Mesenchymal stem cell (in vitro differentiated cells and primary cell): ENCODE measurements at regions not wholly inside any gene's neighbourhood (a gene's known extent, or its start where the extent isn't known, plus 50 kb on each side); places are given as distances from the start of the nearest gene placed in this dataset.

Experiments used
- DNase-seq: peaks from one replicate; pipeline ENCODE4 v3.0.0-alpha.2; 2013
- H2AFZ ChIP-seq: one replicate; pipeline ENCODE4 v1.6.1; 2013; ENCODE audit warnings: low read depth, mild to moderate bottlenecking, control low read depth, inconsistent platforms, low read length, moderate library complexity
- H2AK5ac ChIP-seq: 2 replicates; pipeline ENCODE4 v1.6.1; 2013; ENCODE audit warnings: low read length, moderate library complexity, mild to moderate bottlenecking, inconsistent platforms; ENCODE audit not compliant: severe bottlenecking
- H2BK120ac ChIP-seq: one replicate; pipeline ENCODE4 v1.6.1; 2013; ENCODE audit warnings: low read depth, mild to moderate bottlenecking, inconsistent platforms, low read length, moderate library complexity
- H2BK12ac ChIP-seq, 2 experiments: one replicate each; pipeline ENCODE4 v1.6.1; 2013; ENCODE audit warnings: inconsistent platforms in 2 of 2, low read length in 2 of 2, mild to moderate bottlenecking in 2 of 2, moderate library complexity in 2 of 2, control low read depth in 1 of 2
- H2BK15ac ChIP-seq: one replicate; pipeline ENCODE4 v1.6.1; 2013; ENCODE audit warnings: mild to moderate bottlenecking, low read depth, inconsistent platforms; ENCODE audit not compliant: poor library complexity, severe bottlenecking
- H2BK5ac ChIP-seq: 2 replicates; pipeline ENCODE4 v1.6.1; 2013; ENCODE audit warnings: low read depth, mild to moderate bottlenecking, low read length, control low read depth, inconsistent platforms; ENCODE audit not compliant: poor library complexity, severe bottlenecking
- H3K14ac ChIP-seq, 2 experiments: one replicate each; pipeline ENCODE4 v1.6.1; 2013; ENCODE audit warnings: inconsistent platforms in 2 of 2, low read length in 2 of 2, control low read depth in 1 of 2, mild to moderate bottlenecking in 1 of 2, moderate library complexity in 1 of 2
- H3K18ac ChIP-seq, 2 experiments: one replicate each; pipeline ENCODE4 v1.6.1; 2013; ENCODE audit warnings: inconsistent platforms in 2 of 2, low read length in 2 of 2, control low read depth in 1 of 2, low read depth in 1 of 2, mild to moderate bottlenecking in 1 of 2
- H3K23ac ChIP-seq, 2 experiments: one replicate each; pipeline ENCODE4 v1.6.1; 2013; ENCODE audit warnings: inconsistent platforms in 2 of 2, low read length in 2 of 2, mild to moderate bottlenecking in 2 of 2, moderate library complexity in 2 of 2, control low read depth in 1 of 2
- H3K27ac ChIP-seq: 2 replicates; pipeline ENCODE4 v1.5.1; 2013; ENCODE audit warnings: mild to moderate bottlenecking, moderate library complexity, low read length, control low read depth, inconsistent platforms; ENCODE audit not compliant: poor library complexity, severe bottlenecking
- H3K27me3 ChIP-seq, 2 experiments: 2 replicates each; pipeline versions ENCODE4 v1.6.1 to v1.7.0; 2013; ENCODE audit warnings: low read length in 2 of 2, mild to moderate bottlenecking in 2 of 2, moderate library complexity in 2 of 2, control low read depth in 1 of 2, inconsistent platforms in 1 of 2; ENCODE audit not compliant: control insufficient read depth in 1 of 2, insufficient read depth in 1 of 2
- H3K36me3 ChIP-seq, 2 experiments: 2 replicates each; pipeline versions ENCODE4 v1.6.1 to v1.7.0; 2013; ENCODE audit warnings: low read length in 2 of 2, control low read depth in 1 of 2, inconsistent platforms in 1 of 2, low read depth in 1 of 2, mild to moderate bottlenecking in 1 of 2; ENCODE audit not compliant: insufficient read depth in 2 of 2, control insufficient read depth in 1 of 2
- H3K4ac ChIP-seq, 2 experiments: one replicate each; pipeline ENCODE4 v1.6.1; 2013; ENCODE audit warnings: inconsistent platforms in 2 of 2, low read length in 2 of 2, mild to moderate bottlenecking in 2 of 2, moderate library complexity in 2 of 2, control low read depth in 1 of 2, low read depth in 1 of 2
- H3K4me1 ChIP-seq: 2 replicates; pipeline ENCODE4 v1.6.1; 2013; ENCODE audit warnings: low read depth, low read length, control low read depth; ENCODE audit not compliant: control insufficient read depth, insufficient read depth
- H3K4me2 ChIP-seq: 2 replicates; pipeline ENCODE4 v1.6.1; 2013; ENCODE audit warnings: low read length, mild to moderate bottlenecking, inconsistent platforms; ENCODE audit not compliant: poor library complexity, severe bottlenecking
- H3K4me3 ChIP-seq, 2 experiments: 2 replicates each; pipeline versions ENCODE4 v1.5.1 to v1.7.0; 2013; ENCODE audit warnings: low read length in 2 of 2, mild to moderate bottlenecking in 2 of 2, control low read depth in 1 of 2, low read depth in 1 of 2; ENCODE audit not compliant: insufficient read depth in 1 of 2
- H3K79me1 ChIP-seq: replicated peaks from 2 replicates; pipeline ENCODE4 v1.6.1; 2013; ENCODE audit warnings: mild to moderate bottlenecking, control low read depth, low read length, inconsistent platforms; ENCODE audit not compliant: poor library complexity, severe bottlenecking
- H3K9ac ChIP-seq: 2 replicates; pipeline ENCODE4 v1.7.0; 2013; ENCODE audit warnings: mild to moderate bottlenecking, low read length, moderate library complexity
- H3K9me3 ChIP-seq: 2 replicates; pipeline ENCODE4 v1.7.0; 2013; ENCODE audit warnings: mild to moderate bottlenecking, low read length; ENCODE audit not compliant: control insufficient read depth
- H4K8ac ChIP-seq: one replicate; pipeline ENCODE4 v1.6.1; 2013; ENCODE audit warnings: inconsistent platforms, mild to moderate bottlenecking, low read length, moderate library complexity
- H4K91ac ChIP-seq: one replicate; pipeline ENCODE4 v1.6.1; 2013; ENCODE audit warnings: mild to moderate bottlenecking, low read length, inconsistent platforms
- WGBS: methylation state at CpG from one replicate; pipeline ENCODE4 v1.1.7; 2013; ENCODE audit warnings: mixed read lengths; 5-methylcytosine and 5-hydroxymethylcytosine counted together

DNA sequence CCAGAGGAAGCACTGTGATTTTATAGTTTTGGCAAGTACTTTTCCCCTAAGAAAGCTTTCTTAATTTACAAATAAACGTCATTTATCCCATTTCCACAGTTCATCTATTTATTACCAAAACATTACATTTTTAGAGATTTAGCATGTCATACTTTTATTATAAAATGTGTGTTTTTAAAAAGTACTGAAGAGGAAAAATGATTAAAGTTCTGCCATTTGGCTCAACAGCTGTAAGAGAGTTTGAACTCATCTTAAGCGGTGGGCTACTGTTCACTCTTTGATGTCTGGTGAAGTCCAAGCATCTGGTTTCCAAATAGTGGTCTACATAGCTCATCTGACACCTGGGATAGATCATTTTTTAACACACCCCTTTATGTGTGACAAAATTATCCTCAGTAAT is 51.3 kb upstream of the TANC1 start:
- Histone ChIP-seq H2BK5ac (no peak overlapping the region), H3K9ac (no peak overlapping the region), H3K27ac (no peak overlapping the region), H3K4me3 (no peak overlapping the region), H3K4ac (no peak overlapping the region), H3K9me3 (no peaks in the 10 kb centered on the region), H3K79me1 (no peaks in the 10 kb centered on the region), H2AK5ac (no peak overlapping the region), H2BK15ac (no peak overlapping the region), H2BK120ac (no peak overlapping the region), H3K23ac (no peak overlapping the region), H4K8ac (no peak overlapping the region), H4K91ac (no peak overlapping the region), H3K4me2 (no peak overlapping the region), H2AFZ (no peak overlapping the region), H3K27me3 (no peaks in the 10 kb centered on the region), H3K36me3 (no peaks in the 10 kb centered on the region), H3K14ac (no peak overlapping the region), H3K18ac (no peak overlapping the region), H3K4me1 (peaks cover 4% of the 10 kb centered on the region), H2BK12ac (no peak overlapping the region)
- DNase-seq: no peak
- 100% methylated on average over 1 of the region's 2 CpGs for WGBS

DNA sequence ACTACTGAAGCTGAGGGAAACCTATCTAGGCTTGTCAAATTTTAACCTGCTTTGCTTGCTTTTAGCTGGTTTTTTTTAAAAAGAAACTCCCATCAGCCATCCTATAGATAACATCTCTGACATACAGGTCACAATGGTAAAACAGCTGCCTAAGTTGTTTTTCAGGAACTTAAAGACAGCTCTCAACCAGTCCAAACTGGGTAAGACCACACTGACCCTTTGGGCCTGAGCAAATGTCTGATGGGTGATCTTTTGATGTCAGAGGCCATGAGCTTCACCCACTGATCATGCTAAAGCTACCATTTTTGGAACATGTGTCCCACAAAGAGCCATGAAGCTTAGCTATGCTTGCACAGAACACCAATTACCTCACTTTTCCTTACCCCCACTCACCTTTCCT is 50.0 kb upstream of the TANC1 start:
- H4K91ac ChIP-seq: no peak overlapping the region
- H3K4me2 ChIP-seq: no peak overlapping the region
- no peak overlapping the region for H3K4me3 ChIP-seq
- H3K4ac ChIP-seq: no peak overlapping the region
- no peak overlapping the region for H3K14ac ChIP-seq
- H2BK5ac ChIP-seq: no peak overlapping the region
- H3K9me3 ChIP-seq: no peaks in the 10 kb centered on the region
- no peak overlapping the region for H3K23ac ChIP-seq
- H2BK15ac ChIP-seq: no peak overlapping the region
- no peak overlapping the region for H3K18ac ChIP-seq
- H3K4me1 ChIP-seq: peaks cover 8% of the 10 kb centered on the region
- H3K27me3 ChIP-seq: peaks cover 0 to 4% of the 10 kb centered on the region in 2 experiments
- H2AK5ac ChIP-seq: no peak overlapping the region
- no peak overlapping the region for H3K9ac ChIP-seq
- DNase-seq: no peak
- H3K27ac ChIP-seq: no peak overlapping the region
- no peak overlapping the region for H2AFZ ChIP-seq
- no peak overlapping the region for H2BK12ac ChIP-seq
- H3K36me3 ChIP-seq: no peaks in the 10 kb centered on the region
- H2BK120ac ChIP-seq: no peak overlapping the region
- no peaks in the 10 kb centered on the region for H3K79me1 ChIP-seq
- no peak overlapping the region for H4K8ac ChIP-seq
